CD4-positive, alpha-beta T cell treated with Interleukin-15 for 4 hours (primary cell): ENCODE measurements at regions not wholly inside any gene's neighbourhood (a gene's known extent, or its start where the extent isn't known, plus 50 kb on each side); places are given as distances from the start of the nearest gene placed in this dataset.
"Not testable (repeated sequence)": the region's sequence is repeated elsewhere in the genome, so short reads cannot be mapped to it uniquely, and the experiment has no call there.

Experiments
- DNase-seq: peaks from one replicate; pipeline ENCODE4 v3.0.0-alpha.2; 2020; ENCODE audit warnings: low spot score

- DNase-seq = no peak
Measured at GRCh38 chr7:69091521-69091920, 506.8 kb upstream of the AUTS2 start.

DNA sequence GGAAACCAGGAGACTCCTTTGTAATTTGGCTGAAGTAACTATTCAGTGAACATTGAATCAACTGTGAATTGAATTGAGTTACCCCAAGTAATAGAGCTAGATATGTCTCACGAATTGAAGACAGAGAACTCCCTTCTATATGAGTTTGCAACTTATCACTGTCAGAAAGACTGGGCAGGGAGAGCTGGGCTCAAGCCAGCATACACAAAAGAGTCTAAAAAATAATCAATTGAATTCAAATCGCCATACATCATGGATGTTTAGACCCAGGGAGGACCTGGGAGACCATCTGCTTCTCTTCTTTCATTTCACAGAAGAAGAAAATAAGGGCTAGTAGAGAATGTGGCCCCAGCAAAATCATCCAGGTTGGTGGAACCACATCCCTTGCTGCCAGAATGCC, 503.1 kb upstream of the AUTS2 start:
- DNase-seq = no peak

DNA sequence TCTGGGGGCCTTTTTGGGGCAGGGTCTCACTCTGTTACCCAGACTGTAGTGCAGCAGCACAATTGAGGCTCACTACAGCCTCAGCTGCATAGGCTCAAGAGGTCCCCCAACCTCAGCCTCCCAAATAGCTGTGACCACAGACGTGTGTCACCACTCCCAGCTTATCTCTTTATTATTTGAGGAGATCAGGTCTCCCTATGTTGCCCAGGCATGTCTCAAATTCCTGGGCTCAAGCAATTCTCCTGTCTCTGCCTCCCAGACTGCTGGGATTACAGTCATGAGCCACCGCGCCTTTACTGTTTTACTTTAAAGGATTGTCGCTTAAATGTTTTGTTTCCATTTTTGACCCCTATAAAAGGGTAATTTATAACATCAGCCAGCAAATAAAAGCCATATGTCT, 502.6 kb upstream of the AUTS2 start:
- no peak for DNase-seq

GRCh38 chr7:69104023-69104422, 494.3 kb upstream of the AUTS2 start:
- DNase-seq = no peak

DNA sequence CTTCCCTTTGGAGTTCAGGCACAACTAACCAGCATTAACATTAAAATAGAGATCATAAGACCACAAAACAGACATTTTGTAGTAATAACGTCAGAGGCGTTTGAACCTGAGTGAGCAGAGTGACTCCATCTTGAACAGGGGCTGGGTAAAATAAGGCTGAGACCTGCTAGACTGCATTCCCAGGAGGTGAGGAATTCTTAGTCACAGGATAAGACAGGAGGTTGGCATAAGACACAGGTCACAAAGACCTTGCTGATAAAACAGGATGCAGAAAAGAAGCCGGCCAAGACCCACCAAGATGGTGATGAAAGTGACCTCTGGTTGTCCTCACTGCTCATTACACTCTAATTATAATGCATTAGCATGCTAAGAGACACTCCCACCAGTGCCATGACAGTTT, 493.2 kb upstream of the AUTS2 start:
- no peak for DNase-seq

GRCh38 chr7:69105981-69106380, 492.3 kb upstream of the AUTS2 start:
- DNase-seq = no peak

- not testable (repeated sequence) for DNase-seq
Measured at GRCh38 chr7:69106449-69106848, 491.8 kb upstream of the AUTS2 start.

DNA sequence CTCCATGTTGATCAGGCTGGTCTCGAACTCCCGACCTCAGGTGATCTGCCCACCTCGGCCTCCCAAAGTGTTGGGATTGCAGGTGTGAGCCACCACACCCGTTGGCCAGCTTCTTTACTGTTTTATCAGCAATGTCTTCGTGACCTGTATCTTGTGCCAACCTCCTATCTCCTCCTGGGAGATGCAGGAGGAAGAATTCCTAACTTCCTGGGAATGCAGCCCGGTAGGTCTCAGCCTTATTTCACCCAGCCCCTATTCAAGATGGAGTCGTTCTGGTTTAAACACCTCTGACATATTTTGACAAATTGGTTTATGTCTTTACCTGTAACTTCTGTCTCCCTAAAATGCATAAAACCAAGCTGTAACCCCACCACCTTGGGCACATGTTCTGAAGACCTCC, 491.3 kb upstream of the AUTS2 start:
- not testable (repeated sequence) for DNase-seq

DNA sequence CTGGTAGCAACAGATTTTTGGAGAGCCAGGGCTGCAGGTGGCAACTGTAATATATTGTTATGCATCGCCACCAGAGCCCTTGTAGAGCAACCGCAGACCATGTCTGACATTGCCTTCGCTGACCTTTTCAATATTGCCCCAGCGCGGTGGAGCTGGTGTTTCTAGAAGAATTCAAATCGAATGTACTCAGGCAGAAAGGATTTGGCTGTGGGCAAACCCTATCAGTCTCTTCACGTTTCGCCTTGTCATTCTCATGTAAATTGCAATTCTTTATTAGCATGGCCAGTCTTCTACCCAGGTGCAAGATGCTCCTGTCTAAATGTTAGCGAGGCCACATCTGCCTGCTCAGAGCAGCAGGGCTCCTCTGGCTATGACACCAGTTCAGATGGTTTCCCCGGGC, 490.2 kb upstream of the AUTS2 start:
- DNase-seq = no peak

DNA sequence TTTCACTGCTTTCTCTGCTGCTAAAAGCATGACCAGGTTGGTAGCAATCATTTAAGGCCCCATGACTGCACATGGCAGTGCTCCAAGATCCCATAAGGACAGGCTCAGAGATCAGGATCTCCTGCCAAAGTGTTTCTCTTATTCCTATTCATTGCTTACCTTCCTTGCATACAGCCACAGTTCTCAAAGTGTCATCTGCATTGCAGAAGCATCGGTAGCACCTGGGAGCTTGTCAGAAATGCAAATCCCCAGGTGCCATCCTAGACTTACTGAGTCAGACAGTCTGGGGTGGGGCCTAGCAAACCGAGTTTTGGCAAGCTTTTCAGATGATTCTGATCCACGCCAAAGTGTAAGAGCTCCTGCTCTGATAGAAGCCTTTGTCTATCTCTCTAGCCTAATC, 489.0 kb upstream of the AUTS2 start:
- no peak for DNase-seq

DNA sequence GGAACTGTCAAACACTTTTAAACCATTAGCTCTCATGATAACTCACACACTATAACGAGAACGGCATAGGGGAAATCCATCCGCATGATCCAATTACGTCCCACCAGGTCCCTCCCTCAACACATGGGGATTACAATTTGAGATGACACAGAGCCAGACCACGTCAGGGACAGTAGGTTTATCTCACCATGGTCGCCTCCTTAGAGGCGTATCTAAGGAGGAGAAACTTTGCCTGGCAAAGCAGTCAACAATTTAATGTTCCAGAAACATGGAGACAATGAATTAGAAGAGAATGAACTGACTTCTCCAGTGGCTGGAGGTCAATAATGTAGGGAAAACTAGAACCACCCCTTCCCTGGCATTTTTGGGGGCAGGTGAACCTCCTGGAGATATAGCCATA, 488.4 kb upstream of the AUTS2 start:
- no peak for DNase-seq

- DNase-seq = no peak
Measured at GRCh38 chr7:69110450-69111050, 487.7 kb upstream of the AUTS2 start.

- DNase-seq = no peak
Measured at GRCh38 chr7:69114374-69114773, 483.9 kb upstream of the AUTS2 start.

GRCh38 chr7:69115788-69116187, 482.5 kb upstream of the AUTS2 start:
- DNase-seq = no peak

DNA sequence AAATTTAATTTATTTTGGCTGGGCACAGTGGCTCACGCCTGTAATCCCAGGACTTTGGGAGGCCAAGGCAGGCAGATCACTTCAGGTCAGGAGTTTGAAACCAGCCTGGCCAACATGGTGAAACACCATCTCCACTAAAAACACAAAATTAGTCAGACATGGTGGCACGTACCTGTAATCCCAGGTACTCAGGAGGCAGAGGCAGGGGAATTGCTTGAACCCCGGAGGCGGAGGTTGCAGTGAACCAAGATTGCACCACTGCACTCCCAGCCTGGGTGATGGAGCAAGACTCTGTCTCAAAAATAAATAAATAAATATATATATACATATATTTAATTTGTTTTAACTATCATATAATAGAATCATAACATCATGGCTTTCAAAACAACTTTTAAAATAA, 482.1 kb upstream of the AUTS2 start:
- not testable (repeated sequence) for DNase-seq

- DNase-seq = no peak
Measured at GRCh38 chr7:69122953-69123352, 475.3 kb upstream of the AUTS2 start.

DNA sequence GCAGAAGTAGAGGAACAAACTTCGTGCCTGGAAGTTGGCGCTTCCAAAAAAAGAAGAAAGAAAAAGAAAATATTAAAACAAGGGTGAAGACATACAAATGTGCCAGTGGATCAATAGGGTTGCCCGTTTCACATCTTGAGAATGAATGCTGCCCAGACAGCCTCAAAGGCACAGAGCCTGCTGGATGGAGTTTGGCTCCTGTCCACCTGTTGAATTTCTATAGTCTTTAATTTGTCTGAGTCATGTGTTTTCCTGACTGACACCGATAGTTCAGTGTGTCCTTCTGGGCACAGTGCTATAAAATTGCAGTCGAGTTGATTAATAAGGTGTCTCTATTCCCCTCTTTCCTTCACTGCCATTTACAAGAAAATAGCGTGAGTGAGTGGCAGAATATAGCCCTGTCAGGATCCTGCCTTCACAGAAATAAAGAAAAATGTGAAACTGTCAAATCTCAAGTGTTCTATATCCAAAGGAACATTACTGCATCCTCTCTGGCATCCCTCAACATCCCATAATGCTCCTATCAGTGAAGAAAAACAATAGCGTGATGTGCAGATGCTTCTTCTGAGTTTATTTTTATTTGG, 471.3 kb upstream of the AUTS2 start:
- no peak for DNase-seq

DNA sequence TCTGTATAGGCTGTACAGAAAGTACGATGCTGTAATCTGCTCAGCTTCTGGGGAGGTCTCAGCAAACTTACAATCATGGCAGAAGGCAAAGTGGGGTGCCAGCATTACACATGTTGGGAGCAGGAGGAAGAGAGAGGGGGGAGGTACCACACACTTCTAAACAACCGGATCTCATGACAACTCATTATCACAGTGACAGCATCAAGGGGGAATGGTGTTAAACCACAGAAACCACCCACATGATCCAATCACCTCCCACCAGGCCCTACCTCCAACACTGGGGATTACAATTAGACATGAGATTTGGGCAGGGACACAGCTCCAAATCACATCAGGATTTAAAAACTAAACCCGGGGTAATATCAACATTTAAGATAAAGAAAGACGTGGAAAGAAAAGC, 468.8 kb upstream of the AUTS2 start:
- no peak for DNase-seq

GRCh38 chr7:69129951-69130350, 468.3 kb upstream of the AUTS2 start:
- no peak for DNase-seq

GRCh38 chr7:69130396-69130795, 467.9 kb upstream of the AUTS2 start:
- DNase-seq = no peak

DNA sequence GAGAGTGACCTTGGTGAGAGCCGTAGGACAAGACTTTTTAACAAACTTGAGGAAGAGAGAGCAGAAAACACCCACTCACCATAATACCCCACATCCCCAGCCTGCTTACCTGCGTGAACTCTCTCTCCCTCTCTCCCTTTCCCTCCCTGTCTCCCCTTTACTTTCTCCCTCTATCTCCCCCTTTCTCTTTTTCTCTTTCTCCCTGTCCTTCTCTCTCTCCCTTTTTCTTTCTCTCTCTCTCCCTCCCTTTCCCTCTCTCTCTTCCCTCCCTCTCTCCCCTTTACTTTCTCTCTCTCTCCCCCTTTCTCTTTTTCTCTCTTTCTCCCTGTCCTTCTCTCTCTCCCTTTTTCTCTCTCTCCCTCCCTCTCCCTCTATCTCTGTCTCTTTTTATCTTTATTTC, 464.0 kb upstream of the AUTS2 start:
- no peak for DNase-seq

DNA sequence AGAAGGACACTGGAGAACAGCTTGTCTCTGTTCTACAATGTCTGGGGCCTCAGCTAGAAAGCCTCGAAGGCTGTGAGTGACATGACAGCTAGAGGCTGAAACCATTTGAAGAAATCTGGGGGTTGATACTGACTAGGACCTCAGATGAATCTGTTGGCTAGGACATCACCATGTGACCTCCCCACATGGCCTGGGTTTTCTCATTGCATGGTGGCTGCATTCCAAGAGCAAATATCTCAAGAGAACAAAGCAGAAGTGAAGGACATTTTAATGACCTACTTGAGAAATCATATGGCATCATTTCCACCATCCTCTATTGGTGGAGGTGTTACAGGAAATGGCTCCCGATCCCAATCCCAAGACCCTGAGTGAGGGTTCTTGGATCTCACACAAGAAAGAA, 450.6 kb upstream of the AUTS2 start:
- DNase-seq = no peak

- DNase-seq = no peak
Measured at GRCh38 chr7:69149804-69150782, 448.2 kb upstream of the AUTS2 start.
